Muscle of leg (tissue), 3 donors: ENCODE measurements at regions not wholly inside any gene's neighbourhood (a gene's known extent, or its start where the extent isn't known, plus 50 kb on each side); places are given as distances from the start of the nearest gene placed in this dataset.
"Not testable (repeated sequence)": the region's sequence is repeated elsewhere in the genome, so short reads cannot be mapped to it uniquely, and the experiment has no call there.

Experiments used
- DNase-seq: peaks from one replicate; pipeline ENCODE4 v3.0.0; 2013
- H3K27ac ChIP-seq: one replicate; pipeline ENCODE4 v1.5.1; 2013; ENCODE audit warnings: mild to moderate bottlenecking, low read length, control low read depth
- H3K27me3 ChIP-seq: one replicate; pipeline ENCODE4 v1.6.1; 2013; ENCODE audit warnings: low read length; ENCODE audit not compliant: control insufficient read depth, insufficient read depth
- H3K36me3 ChIP-seq: one replicate; pipeline ENCODE4 v1.6.1; 2013; ENCODE audit warnings: low read length; ENCODE audit not compliant: control insufficient read depth, insufficient read depth
- H3K4me1 ChIP-seq: one replicate; pipeline ENCODE4 v1.6.1; 2013; ENCODE audit warnings: low read length; ENCODE audit not compliant: control insufficient read depth, insufficient read depth
- H3K4me3 ChIP-seq: one replicate; pipeline ENCODE4 v1.5.1; 2013; ENCODE audit warnings: low read length, control low read depth
- H3K9me3 ChIP-seq: replicated peaks from 2 replicates; pipeline ENCODE4 v1.6.1; 2013; ENCODE audit warnings: low read depth, low read length; ENCODE audit not compliant: control insufficient read depth
- WGBS: methylation state at CpG from one replicate; pipeline ENCODE4 v1.1.5; 2013; ENCODE audit warnings: missing lambda C conversion rate; ENCODE audit not compliant: insufficient coverage; 5-methylcytosine and 5-hydroxymethylcytosine counted together

DNA sequence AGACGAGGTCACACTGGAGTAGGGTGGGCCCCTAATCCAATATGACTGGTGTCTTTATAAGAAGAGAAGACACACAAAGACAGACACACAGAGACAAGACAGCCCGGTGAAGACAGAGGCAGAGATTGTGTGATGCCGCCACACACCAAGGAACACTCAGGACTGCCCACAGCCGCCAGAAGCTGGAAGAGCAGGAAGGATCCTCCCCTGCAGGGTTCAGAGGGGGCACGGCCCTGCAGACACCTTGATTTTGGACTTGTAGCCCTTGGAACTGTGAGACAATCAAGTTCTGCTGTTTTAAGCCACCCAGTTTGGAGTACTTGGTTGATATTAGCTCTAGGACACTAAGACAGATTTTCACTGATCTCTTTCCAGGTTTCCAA lies 72.1 kb upstream of the NANOS1 start:
- DNase-seq: no peak
- 84% methylated on average over 2 of the region's 5 CpGs for WGBS
- no peak overlapping the region for H3K4me3 ChIP-seq
- H3K9me3 ChIP-seq: no peaks in the 10 kb centered on the region
- H3K36me3 ChIP-seq: no peaks in the 10 kb centered on the region
- no peaks in the 10 kb centered on the region for H3K27me3 ChIP-seq
- H3K4me1 ChIP-seq: peaks cover 31% of the 10 kb centered on the region
- no peak overlapping the region for H3K27ac ChIP-seq

DNA sequence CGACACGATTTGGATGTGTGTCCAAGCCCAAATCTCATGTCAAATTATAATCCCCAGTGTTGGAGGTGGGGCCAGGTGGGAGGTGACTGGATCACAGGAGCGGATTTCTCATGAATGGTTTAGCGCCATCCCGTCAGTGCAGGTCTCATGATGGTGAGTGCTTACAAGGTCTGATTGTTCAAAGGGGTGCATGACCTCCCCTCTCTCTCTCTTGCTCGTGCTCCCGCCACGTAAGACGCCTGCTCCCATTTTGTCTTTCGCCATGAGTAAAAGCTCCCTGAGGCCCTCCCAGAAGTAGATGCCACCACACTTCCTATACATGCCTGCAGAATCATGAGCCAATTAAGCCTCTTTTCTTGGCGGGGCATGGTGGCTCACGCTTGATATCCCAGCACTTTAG lies 71.5 kb upstream of the NANOS1 start:
- H3K4me1 ChIP-seq: peaks cover 31% of the 10 kb centered on the region
- no peak for DNase-seq

DNA sequence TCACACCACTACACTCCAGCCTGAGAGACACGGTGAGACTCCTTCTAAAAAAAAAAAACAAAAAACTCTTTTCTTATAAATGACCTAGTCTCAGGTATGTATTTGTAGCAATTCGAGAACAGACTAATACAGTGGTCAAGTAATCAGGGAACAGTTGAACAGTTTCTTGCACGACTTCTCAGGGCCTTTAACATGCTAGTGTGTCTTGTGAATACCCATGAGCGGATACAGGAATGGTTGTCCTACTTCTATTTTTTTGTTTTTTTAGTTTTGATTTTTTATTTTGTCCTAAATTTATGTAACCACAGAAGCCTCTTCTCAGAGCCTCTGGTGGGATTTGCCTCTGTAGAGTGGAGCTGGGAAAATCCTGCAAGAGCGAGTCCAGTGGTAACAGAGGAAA lies 71.0 kb upstream of the NANOS1 start:
- H3K4me3 ChIP-seq: no peak overlapping the region
- peaks cover 30% of the 10 kb centered on the region for H3K4me1 ChIP-seq
- H3K36me3 ChIP-seq: no peaks in the 10 kb centered on the region
- no peaks in the 10 kb centered on the region for H3K27me3 ChIP-seq
- H3K9me3 ChIP-seq: no peaks in the 10 kb centered on the region
- H3K27ac ChIP-seq: no peak overlapping the region
- no peak for DNase-seq
- 92% methylated on average over 2 of the region's 5 CpGs for WGBS

More for the DNA sequence above, 71.5 kb upstream of the NANOS1 start:
- Histone ChIP-seq H3K9me3 (no peaks in the 10 kb centered on the region), H3K36me3 (no peaks in the 10 kb centered on the region), H3K27ac (no peak overlapping the region), H3K27me3 (no peaks in the 10 kb centered on the region), H3K4me3 (no peak overlapping the region)
- 98% methylated on average over 10 of the region's 12 CpGs for WGBS

- Histone ChIP-seq H3K27ac (peak overlapping the region; percentile 60), H3K9me3 (peaks cover 2% of the 10 kb centered on the region), H3K4me3 (no peak overlapping the region), H3K27me3 (no peaks in the 10 kb centered on the region), H3K4me1 (peaks cover 23% of the 10 kb centered on the region), H3K36me3 (no peaks in the 10 kb centered on the region)
- DNase-seq: peak; percentile 72
- 51% methylated on average over 5 of the region's 10 CpGs for WGBS
These were observed 70.3 kb upstream of the NANOS1 start for GRCh38 chr10:118958984-118959925.

GRCh38 chr10:118960157-118961090 lies 69.1 kb upstream of the NANOS1 start:
- H3K4me1 ChIP-seq: peaks cover 23% of the 10 kb centered on the region
- WGBS: 38% methylated on average over 9 of the region's 17 CpGs
- no peaks in the 10 kb centered on the region for H3K36me3 ChIP-seq
- DNase-seq: peak; percentile 90
- peaks cover 2% of the 10 kb centered on the region for H3K9me3 ChIP-seq
- no peak overlapping the region for H3K4me3 ChIP-seq
- peak overlapping the region; percentile 60 for H3K27ac ChIP-seq
- H3K27me3 ChIP-seq: no peaks in the 10 kb centered on the region

- DNase-seq: no peak
- Histone ChIP-seq H3K4me1 (peaks cover 33% of the 10 kb centered on the region), H3K27ac (no peak overlapping the region)
These were observed 68.1 kb upstream of the NANOS1 start for GRCh38 chr10:118961436-118961835.

GRCh38 chr10:118962331-118962868 lies 67.1 kb upstream of the NANOS1 start:
- not testable (repeated sequence) for H3K4me3 ChIP-seq, H3K27ac ChIP-seq, DNase-seq, H3K27me3 ChIP-seq, H3K36me3 ChIP-seq, H3K9me3 ChIP-seq
- WGBS: 51% methylated on average over 3 of the region's 7 CpGs
- H3K4me1 ChIP-seq: peaks cover 43% of the 10 kb centered on the region

More at GRCh38 chr10:118961436-118961835, 68.1 kb upstream of the NANOS1 start:
- Histone ChIP-seq H3K27me3 (no peaks in the 10 kb centered on the region), H3K36me3 (no peaks in the 10 kb centered on the region), H3K4me3 (no peak overlapping the region), H3K9me3 (peaks cover 2% of the 10 kb centered on the region)
- 87% methylated on average over 3 of the region's 7 CpGs for WGBS

DNA sequence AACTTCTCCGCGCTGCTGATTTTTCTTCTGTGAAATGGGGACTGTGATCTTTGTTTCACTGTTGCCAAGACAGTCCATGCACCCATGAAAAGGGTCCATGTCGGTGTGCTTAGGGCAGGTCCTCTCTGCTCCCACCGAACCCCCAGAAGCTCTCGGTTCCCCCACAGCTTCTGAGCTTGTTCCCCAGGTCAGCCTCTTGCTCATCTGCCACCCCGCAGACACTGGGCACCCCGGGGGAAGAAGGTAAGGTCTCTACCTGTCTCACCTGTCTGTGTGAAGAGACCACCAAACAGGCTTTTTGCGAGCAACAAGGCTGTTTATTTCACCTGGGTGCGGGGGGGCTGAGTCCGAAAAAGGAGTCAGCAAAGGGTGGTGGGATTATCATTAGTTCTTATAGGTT lies 66.2 kb upstream of the NANOS1 start:
- H3K27me3 ChIP-seq: no peaks in the 10 kb centered on the region
- H3K36me3 ChIP-seq: no peaks in the 10 kb centered on the region
- peaks cover 52% of the 10 kb centered on the region for H3K4me1 ChIP-seq
- DNase-seq: no peak
- no peak overlapping the region for H3K4me3 ChIP-seq
- peaks cover 2% of the 10 kb centered on the region for H3K9me3 ChIP-seq
- 80% methylated on average over 10 of the region's 10 CpGs for WGBS
- no peak overlapping the region for H3K27ac ChIP-seq

DNA sequence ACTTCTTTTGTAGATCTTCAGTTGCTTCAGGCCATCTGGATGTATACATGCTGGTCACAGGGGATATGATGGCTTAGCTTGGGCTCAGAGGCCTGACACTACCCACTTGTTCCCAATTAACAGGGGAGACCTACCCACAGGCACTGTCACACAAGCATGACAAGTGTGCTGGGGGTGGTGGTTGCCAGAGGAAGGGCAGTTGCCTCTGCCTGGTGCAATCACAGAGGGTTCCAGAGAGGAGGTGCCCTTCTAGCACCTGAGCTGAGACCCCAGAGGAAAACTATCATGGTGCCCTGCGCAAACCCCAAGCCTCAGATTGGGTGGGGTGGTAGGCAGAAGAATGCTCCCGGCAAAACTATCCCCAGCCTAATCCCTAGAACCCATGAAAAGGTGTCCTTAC lies 65.6 kb upstream of the NANOS1 start:
- H3K9me3 ChIP-seq: peaks cover 2% of the 10 kb centered on the region
- peaks cover 53% of the 10 kb centered on the region for H3K4me1 ChIP-seq

GRCh38 chr10:118964476-118964875 lies 65.0 kb upstream of the NANOS1 start:
- H3K36me3 ChIP-seq, H3K4me3 ChIP-seq, H3K27me3 ChIP-seq, H3K9me3 ChIP-seq, H3K27ac ChIP-seq, DNase-seq: not testable (repeated sequence)
- H3K4me1 ChIP-seq: peaks cover 48% of the 10 kb centered on the region
- no CpG with 5 or more reads among the region's 3 CpGs for WGBS

More for the DNA sequence above, 65.6 kb upstream of the NANOS1 start:
- no CpG with 5 or more reads among the region's 2 CpGs for WGBS
- Histone ChIP-seq H3K27me3 (no peaks in the 10 kb centered on the region), H3K36me3 (no peaks in the 10 kb centered on the region), H3K4me3 (no peak overlapping the region), H3K27ac (no peak overlapping the region)
- DNase-seq: no peak
